ENCODE measurements at regions not wholly inside any gene's neighbourhood (a gene's known extent, or its start where the extent isn't known, plus 50 kb on each side); places are given as distances from the start of the nearest gene placed in this dataset.

- DNase-seq = no peak
Measured at GRCh38 chr4:180564026-180564425, 1679.2 kb upstream of the TENM3 start.

GRCh38 chr4:180564448-180564847 lies 1678.8 kb upstream of the TENM3 start:
- DNase-seq = no peak

GRCh38 chr4:180565856-180566431 lies 1677.3 kb upstream of the TENM3 start:
- DNase-seq = no peak

GRCh38 chr4:180566492-180566891 lies 1676.7 kb upstream of the TENM3 start:
- DNase-seq = no peak

DNA sequence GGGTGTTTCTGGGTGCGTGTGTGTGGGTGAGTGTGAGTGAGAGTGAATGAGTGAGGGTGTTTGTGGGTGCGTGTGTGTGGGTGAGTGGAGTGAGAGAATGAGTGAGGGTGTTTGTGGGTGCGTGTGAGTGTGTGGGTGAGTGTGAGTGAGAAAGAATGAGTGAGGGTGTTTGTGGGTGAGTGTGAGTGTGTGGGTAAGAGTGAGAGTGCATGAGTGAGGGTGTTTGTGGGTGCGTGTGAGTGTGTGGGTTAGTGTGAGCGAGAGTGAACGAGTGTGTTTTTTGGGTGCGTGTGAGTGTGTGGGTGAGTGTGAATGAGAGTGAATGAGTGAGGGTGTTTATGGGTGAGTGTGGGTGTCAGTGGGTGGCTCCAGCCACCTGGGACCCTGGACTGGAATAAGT lies 1676.1 kb upstream of the TENM3 start:
- no peak for DNase-seq

DNA sequence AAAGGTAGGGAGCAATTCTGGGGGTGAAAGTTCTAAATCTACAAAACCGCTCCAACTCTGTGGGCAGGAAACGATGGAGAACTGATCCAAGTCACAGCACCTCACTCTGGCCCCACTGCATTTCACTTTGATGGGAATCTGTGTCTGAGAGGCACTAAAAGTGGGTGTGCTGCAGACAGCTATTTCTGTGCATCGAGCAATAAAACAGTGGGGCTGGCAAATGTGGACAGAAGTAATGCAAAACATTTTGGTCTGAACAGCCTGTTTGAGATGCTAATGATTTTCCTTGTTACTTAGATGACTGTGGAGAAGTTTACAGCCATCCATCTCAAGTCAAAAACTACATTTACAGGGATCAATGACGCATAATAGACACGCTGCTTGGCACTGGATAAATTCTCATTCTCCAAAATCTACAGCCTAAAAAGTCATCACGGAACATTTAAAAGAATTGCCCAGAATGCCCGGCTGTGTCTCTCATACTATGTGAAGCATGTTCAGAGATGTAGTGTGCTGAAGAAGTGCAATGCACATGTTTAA lies 1671.6 kb upstream of the TENM3 start:
- DNase-seq = no peak

- no peak for DNase-seq
Measured at GRCh38 chr4:180578175-180578574, 1665.0 kb upstream of the TENM3 start.

- no peak for DNase-seq
Measured at GRCh38 chr4:180581061-180581460, 1662.1 kb upstream of the TENM3 start.

GRCh38 chr4:180587379-180587778 lies 1655.8 kb upstream of the TENM3 start:
- DNase-seq = no peak

- no peak for DNase-seq
Measured at GRCh38 chr4:180589575-180589974, 1653.6 kb upstream of the TENM3 start.

- no peak for DNase-seq
Measured at GRCh38 chr4:180596888-180597483, 1646.2 kb upstream of the TENM3 start.

DNA sequence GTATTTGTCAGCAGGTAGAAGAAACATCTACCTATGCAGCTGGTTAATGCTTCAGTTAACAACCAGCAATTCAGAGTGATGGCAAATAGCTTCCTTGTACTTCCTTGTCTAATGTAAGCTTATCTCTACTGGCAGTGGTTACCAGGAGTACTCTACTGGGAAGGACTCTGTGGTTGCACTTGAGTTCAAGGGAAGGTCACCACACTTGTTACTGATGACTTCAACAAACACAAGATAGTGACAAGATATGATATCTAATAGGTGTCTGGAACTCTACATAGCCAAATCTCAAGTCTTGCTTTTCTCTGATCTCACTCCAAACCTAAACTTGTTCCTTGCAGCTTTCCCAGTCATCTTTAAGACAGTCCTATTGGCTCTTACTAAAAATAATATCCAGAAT lies 1644.9 kb upstream of the TENM3 start:
- no peak for DNase-seq

DNA sequence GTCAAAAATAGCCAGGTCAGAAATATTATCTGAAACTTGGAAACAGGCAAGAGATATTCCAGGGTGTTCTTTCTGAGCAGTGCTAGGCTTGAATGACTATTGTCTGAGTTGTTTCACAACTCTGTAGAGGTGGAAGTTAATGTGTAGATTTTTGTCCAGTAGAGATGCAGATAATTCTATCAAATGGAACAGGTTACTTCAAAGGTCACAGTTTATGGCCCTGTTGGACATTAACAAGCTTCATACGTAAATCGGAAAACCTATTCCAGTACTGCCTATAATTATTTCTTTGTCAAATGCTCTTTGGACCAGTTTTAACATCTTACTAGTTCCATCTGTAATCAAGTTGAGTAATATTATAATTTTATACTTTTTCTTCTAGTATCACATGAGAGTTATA lies 1639.4 kb upstream of the TENM3 start:
- no peak for DNase-seq

- no peak for DNase-seq
Measured at GRCh38 chr4:180610324-180610723, 1632.9 kb upstream of the TENM3 start.

GRCh38 chr4:180615746-180616145 lies 1627.5 kb upstream of the TENM3 start:
- no peak for DNase-seq

DNA sequence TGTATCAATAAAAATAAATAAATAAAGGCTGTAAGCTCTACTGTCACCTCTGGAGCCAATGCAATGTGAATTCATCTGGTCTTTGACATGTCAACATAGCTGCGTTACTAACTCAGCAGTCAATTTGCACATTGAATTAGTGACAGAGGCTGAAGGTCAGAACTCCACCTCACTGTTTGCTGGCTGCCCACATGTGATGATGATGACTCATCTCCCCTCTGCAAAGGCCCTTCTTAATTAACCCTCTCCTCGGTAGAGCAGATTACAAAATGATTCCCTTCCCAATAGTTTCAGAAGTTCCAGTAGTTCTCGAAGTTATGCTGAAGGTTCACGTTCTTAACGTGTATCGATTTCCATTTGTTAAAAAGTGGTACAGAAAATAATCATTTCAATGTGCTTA lies 1626.0 kb upstream of the TENM3 start:
- no peak for DNase-seq

DNA sequence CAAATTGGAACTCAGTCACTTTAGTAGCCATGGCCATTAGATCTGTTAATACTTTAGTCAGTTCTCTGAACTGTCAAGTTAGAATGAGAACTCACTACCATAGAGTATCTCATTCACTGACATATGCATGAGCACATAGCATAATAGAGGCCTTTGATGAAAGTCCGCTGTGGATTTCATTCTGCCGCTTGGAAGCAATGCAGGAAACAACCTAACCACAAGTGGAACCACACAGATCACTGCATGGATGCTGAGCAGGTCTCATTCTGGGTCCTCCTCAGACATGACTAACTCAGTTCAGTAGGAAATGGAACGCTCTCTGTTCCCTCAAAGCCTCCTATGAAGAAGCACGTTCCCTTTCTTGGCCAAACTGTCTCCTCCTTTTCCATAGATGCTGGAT lies 1624.8 kb upstream of the TENM3 start:
- DNase-seq = no peak

DNA sequence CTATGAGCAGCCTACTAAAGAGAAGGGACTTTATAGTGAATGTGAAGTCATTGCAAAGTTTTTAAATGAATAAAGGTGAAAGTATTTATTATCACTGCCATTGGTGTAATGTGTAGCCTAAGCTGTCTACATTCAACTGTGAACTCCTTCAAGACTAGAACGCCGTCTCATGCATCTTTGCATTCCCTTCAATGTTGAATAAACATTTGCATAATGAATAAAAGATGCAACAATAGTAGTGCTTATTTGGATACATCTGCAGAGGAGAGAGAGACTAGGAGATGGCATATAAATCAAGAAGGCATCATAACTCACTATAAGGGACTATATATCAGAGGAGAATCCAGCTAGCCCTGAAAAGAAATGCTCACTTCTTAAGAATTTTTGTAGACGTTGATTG lies 1623.8 kb upstream of the TENM3 start:
- no peak for DNase-seq

GRCh38 chr4:180622254-180622653 lies 1620.9 kb upstream of the TENM3 start:
- no peak for DNase-seq

- no peak for DNase-seq
Measured at GRCh38 chr4:180625653-180626052, 1617.5 kb upstream of the TENM3 start.

- no peak for DNase-seq
Measured at GRCh38 chr4:180630012-180630665, 1613.1 kb upstream of the TENM3 start.

DNA sequence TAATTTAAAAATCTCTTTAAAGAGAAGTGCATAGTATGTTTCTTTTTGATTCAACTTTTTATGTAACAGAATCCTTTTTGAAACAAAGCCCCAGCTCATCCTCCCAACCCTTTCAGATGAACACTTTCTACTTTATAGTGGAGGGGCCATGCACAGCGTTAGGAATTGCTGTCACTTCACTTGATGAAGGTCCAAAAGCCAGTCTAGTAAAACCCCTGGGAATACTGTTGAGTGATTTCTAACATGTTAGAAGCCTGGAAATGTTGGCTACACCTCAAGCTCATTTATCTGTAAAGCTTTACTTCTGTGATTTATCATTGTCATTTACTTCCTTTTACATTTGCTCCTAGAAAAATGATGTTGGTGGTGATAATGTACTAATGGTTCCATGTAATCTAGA lies 1608.9 kb upstream of the TENM3 start:
- DNase-seq = no peak

DNA sequence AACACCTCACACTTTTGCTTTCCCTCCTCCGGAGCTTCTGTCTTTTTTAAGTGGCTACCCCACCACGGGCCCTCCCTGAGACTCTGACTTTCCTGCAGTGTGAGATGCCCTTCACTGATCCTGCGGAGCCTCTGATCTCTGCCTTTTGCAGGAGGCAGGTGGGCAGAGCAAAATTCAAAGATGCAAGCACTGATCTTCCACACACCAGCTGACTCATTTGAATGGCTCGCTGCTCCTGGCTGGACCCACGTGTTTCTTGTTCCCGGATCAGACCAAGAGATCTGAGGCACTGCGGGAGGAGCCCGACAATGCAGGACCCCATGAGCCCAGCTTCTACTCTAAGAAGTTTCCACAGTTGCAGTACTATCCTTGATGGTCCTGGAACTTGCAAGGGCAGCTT lies 1607.9 kb upstream of the TENM3 start:
- DNase-seq = no peak

DNA sequence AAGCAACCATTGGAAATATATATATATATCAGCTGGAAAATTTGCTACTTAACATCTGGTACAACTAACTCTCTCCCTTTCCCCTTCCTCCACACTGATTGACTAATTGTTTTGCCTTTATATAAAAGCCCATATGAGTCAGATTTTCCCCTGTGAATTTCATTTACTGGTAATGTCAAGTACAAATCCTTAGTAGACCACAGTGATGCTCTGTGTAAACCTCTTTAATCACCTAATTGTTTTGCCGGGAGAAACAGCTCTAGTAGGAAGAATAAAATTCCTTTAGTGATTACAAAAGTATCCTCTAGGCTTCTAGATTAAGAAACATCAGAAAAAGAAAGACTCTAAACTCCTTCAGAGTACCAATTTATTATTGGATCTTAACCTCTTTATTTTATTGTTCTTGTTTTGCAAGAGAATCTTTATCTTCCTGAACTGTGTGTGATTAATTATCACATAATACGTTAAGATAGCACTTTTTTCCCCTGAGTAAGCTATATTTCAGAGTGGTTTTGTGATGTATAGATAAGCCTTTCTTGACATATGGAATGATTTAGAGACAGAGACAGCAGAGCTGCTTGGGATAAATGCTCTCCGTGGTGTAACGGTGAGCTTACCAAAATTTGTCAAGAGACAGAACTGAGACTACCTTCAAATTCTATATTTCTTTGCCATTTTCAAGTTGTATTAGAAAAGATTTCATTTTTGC lies 1606.4 kb upstream of the TENM3 start:
- no peak for DNase-seq
